ENCODE measurements at regions not wholly inside any gene's neighbourhood (a gene's known extent, or its start where the extent isn't known, plus 50 kb on each side); places are given as distances from the start of the nearest gene placed in this dataset.
"Not testable (repeated sequence)": the region's sequence is repeated elsewhere in the genome, so short reads cannot be mapped to it uniquely, and the experiment has no call there.

DNA sequence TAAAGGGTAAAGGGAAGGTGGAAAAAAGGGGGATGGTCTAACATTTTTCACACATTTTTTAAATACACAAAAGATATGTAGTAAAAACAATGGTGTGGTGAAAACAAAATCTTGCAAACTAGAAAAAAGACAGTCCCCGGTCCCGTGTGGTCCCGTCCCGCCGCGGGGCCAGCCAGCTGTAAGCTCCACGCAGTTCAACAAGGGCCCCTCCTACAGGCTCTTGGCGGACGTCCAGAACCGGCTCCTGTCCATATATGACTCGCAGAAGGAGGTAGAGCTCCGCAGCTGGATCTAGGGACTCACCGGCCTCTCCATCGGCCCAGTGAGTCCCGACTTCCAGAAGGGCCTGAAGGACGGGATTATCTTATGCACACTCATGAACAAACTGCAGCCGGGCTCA is 455.1 kb downstream of the TUBA3C start:
- not testable (repeated sequence) for TF ChIP-seq SUZ12 (IDR thresholded peaks at IDR 0.05; ENCODE audit: extremely low read depth, insufficient read depth, insufficient read length); ZNF274 (IDR thresholded peaks at IDR 0.05; ENCODE audit: low read depth, low read length)
